Mesendoderm (in vitro differentiated cells): ENCODE measurements at regions not wholly inside any gene's neighbourhood (a gene's known extent, or its start where the extent isn't known, plus 50 kb on each side); places are given as distances from the start of the nearest gene placed in this dataset.
A peak's percentile ranks its signal among the peaks of the same experiment; 100 is the strongest.

Experiments
- DNase-seq: peaks from one replicate; pipeline ENCODE4 v3.0.0; 2013
- H2AK5ac ChIP-seq: 2 replicates; pipeline ENCODE4 v1.6.1; 2013; ENCODE audit warnings: low read length, inconsistent platforms
- H2BK120ac ChIP-seq: 2 replicates; pipeline ENCODE4 v1.6.1; 2013; ENCODE audit warnings: low read depth, mild to moderate bottlenecking, low read length, moderate library complexity, mixed read lengths
- H2BK15ac ChIP-seq: replicated peaks from 2 replicates; pipeline ENCODE4 v1.6.1; 2013; ENCODE audit warnings: low read depth, mild to moderate bottlenecking, moderate library complexity
- H2BK5ac ChIP-seq: 2 replicates; pipeline ENCODE4 v1.6.1; 2013; ENCODE audit warnings: low read length, inconsistent platforms
- H3K18ac ChIP-seq: 2 replicates; pipeline ENCODE4 v1.6.1; 2013; ENCODE audit warnings: mild to moderate bottlenecking, low read length, mixed read lengths
- H3K23ac ChIP-seq: one replicate; pipeline ENCODE4 v1.6.1; 2013; ENCODE audit warnings: low read length
- H3K27ac ChIP-seq: 2 replicates; pipeline ENCODE4 v1.5.1; 2013; ENCODE audit warnings: low read depth, mild to moderate bottlenecking, inconsistent platforms, low read length, moderate library complexity
- H3K27me3 ChIP-seq: 2 replicates; pipeline ENCODE4 v1.6.1; 2013; ENCODE audit warnings: low read length, control low read depth, mild to moderate bottlenecking, inconsistent platforms; ENCODE audit not compliant: insufficient read depth, poor library complexity
- H3K36me3 ChIP-seq: 2 replicates; pipeline ENCODE4 v1.6.1; 2013; ENCODE audit warnings: low read length, inconsistent platforms; ENCODE audit not compliant: control insufficient read depth, insufficient read depth
- H3K4ac ChIP-seq: one replicate; pipeline ENCODE4 v1.6.1; 2013; ENCODE audit warnings: low read depth, mild to moderate bottlenecking, low read length, moderate library complexity
- H3K4me1 ChIP-seq: 2 replicates; pipeline ENCODE4 v1.6.1; 2013; ENCODE audit warnings: low read depth, low read length, inconsistent platforms; ENCODE audit not compliant: control insufficient read depth
- H3K4me2 ChIP-seq: 2 replicates; pipeline ENCODE4 v1.6.1; 2013; ENCODE audit warnings: low read length
- H3K4me3 ChIP-seq: 2 replicates; pipeline ENCODE4 v1.5.1; 2013; ENCODE audit warnings: mild to moderate bottlenecking, low read length
- H3K56ac ChIP-seq: one replicate; pipeline ENCODE4 v1.6.1; 2013; ENCODE audit warnings: low read length
- H3K79me1 ChIP-seq: 2 replicates; pipeline ENCODE4 v1.6.1; 2013; ENCODE audit warnings: low read length, inconsistent platforms
- H3K79me2 ChIP-seq: 2 replicates; pipeline ENCODE4 v1.6.1; 2013; ENCODE audit warnings: mild to moderate bottlenecking, low read length; ENCODE audit not compliant: control insufficient read depth, insufficient read depth
- H3K9ac ChIP-seq: 2 replicates; pipeline ENCODE4 v1.6.1; 2013; ENCODE audit warnings: low read length, inconsistent platforms
- H4K5ac ChIP-seq: one replicate; pipeline ENCODE4 v1.6.1; 2013; ENCODE audit warnings: low read length
- H4K8ac ChIP-seq: one replicate; pipeline ENCODE4 v1.6.1; 2013; ENCODE audit warnings: low read depth, mild to moderate bottlenecking, control low read depth, low read length, moderate library complexity
- WGBS: extraction: QIAGEN DNeasy Blood & Tissue Kit; methylation state at CpG from one replicate; pipeline ENCODE4 v1.1.7; 2013; ENCODE audit warnings: low lambda C conversion rate, missing lambda C conversion rate; ENCODE audit not compliant: insufficient coverage; ENCODE audit errors: extremely low coverage; 5-methylcytosine and 5-hydroxymethylcytosine counted together

DNA sequence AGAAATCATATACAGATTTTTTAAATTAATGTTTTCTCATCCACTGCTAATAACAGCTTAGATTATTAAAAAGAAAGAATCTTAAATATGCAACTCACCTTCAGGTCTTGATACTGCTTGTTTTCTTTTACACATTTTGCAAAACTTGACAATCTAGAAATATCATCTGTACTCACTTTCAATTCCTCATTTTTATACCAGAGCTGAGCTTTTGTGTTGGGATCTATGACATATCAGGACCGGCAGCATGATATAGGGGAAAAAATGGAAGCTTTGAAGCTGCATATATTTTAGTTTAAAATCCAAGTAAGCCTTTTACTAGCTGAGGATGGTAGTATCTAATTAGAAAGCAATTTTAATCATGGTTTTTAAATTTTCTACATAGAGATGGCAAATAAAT, 75.7 kb upstream of the SMARCA2 start:
- DNase-seq: no peak
- H2BK120ac ChIP-seq: no peak overlapping the region
- no peaks in the 10 kb centered on the region for H3K36me3 ChIP-seq
- no peak overlapping the region for H2AK5ac ChIP-seq
- no peaks in the 10 kb centered on the region for H3K4me1 ChIP-seq
- no peak overlapping the region for H2BK15ac ChIP-seq
- H3K23ac ChIP-seq: no peak overlapping the region
- no CpG with 5 or more reads among the region's 1 CpG for WGBS
- no peak overlapping the region for H4K5ac ChIP-seq
- no peak overlapping the region for H3K4ac ChIP-seq
- no peak overlapping the region for H3K18ac ChIP-seq
- no peaks in the 10 kb centered on the region for H3K27me3 ChIP-seq
- H4K8ac ChIP-seq: no peak overlapping the region
- no peak overlapping the region for H3K4me3 ChIP-seq
- no peak overlapping the region for H3K9ac ChIP-seq
- no peaks in the 10 kb centered on the region for H3K79me2 ChIP-seq
- no peaks in the 10 kb centered on the region for H3K79me1 ChIP-seq
- H3K4me2 ChIP-seq: no peak overlapping the region
- H3K27ac ChIP-seq: no peak overlapping the region
- H2BK5ac ChIP-seq: no peak overlapping the region
- no peak overlapping the region for H3K56ac ChIP-seq

DNA sequence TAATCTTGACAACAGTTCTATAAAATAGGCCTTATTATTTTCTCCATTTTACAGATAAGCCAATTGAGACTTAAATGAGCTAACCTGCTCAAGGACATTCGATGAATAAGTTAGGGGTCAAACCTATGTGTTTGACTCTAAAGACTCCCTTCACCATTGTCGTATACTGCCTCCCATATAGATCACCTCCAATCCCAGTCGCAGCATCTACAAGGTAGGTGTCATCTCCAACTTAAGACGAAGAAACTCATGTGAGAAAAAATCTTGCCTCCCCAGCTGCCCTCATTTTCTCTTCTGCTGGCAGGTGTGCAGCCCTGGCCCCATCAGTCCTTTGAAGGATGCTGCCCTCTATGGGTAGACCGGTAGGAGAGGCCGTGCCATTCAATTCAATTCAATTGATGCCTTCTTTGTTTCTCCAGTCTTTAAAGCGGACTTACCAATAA, 75.2 kb upstream of the SMARCA2 start:
- H3K23ac ChIP-seq: no peak overlapping the region
- no peaks in the 10 kb centered on the region for H3K36me3 ChIP-seq
- H3K56ac ChIP-seq: no peak overlapping the region
- no peaks in the 10 kb centered on the region for H3K4me1 ChIP-seq
- no peaks in the 10 kb centered on the region for H3K79me2 ChIP-seq
- H2AK5ac ChIP-seq: no peak overlapping the region
- no peak overlapping the region for H3K18ac ChIP-seq
- no peaks in the 10 kb centered on the region for H3K27me3 ChIP-seq
- H2BK5ac ChIP-seq: no peak overlapping the region
- no peak overlapping the region for H3K9ac ChIP-seq
- no peak overlapping the region for H3K4ac ChIP-seq
- H2BK120ac ChIP-seq: no peak overlapping the region
- no peak overlapping the region for H3K4me3 ChIP-seq
- no CpG with 5 or more reads among the region's 7 CpGs for WGBS
- no peak overlapping the region for H2BK15ac ChIP-seq
- H4K8ac ChIP-seq: no peak overlapping the region
- H4K5ac ChIP-seq: no peak overlapping the region
- no peaks in the 10 kb centered on the region for H3K79me1 ChIP-seq
- no peak overlapping the region for H3K4me2 ChIP-seq
- peak; percentile 67 for DNase-seq
- no peak overlapping the region for H3K27ac ChIP-seq

DNA sequence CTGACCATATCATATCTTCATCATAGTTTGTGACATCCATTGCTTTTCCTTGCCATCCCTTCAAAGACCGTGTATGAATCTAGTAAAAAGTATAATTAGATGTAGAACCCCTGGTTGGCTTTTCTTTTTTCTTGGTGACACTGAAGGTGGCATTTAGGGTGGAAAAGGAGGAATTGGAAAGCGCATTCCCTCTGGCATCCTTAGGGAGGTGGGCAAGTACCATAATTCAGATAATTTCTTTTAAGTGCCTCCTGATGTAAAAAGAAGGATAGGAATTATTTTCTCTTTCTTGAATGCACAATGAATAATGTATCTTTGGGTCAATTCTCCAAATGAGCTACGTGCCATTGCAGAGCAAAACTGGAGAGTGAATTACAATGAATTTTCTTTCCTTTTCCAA, 73.2 kb upstream of the SMARCA2 start:
- Histone ChIP-seq H4K5ac (no peak overlapping the region), H3K36me3 (no peaks in the 10 kb centered on the region), H4K8ac (no peak overlapping the region), H3K4ac (no peak overlapping the region), H3K27ac (no peak overlapping the region), H3K23ac (no peak overlapping the region), H2BK5ac (no peak overlapping the region), H2AK5ac (no peak overlapping the region), H3K9ac (no peak overlapping the region), H3K4me1 (no peaks in the 10 kb centered on the region), H3K79me2 (no peaks in the 10 kb centered on the region), H2BK15ac (no peak overlapping the region), H3K56ac (no peak overlapping the region), H3K18ac (no peak overlapping the region), H3K79me1 (no peaks in the 10 kb centered on the region), H2BK120ac (no peak overlapping the region), H3K4me3 (no peak overlapping the region), H3K27me3 (no peaks in the 10 kb centered on the region), H3K4me2 (no peak overlapping the region)
- WGBS: no CpG with 5 or more reads among the region's 3 CpGs
- peak; percentile 20 for DNase-seq

DNA sequence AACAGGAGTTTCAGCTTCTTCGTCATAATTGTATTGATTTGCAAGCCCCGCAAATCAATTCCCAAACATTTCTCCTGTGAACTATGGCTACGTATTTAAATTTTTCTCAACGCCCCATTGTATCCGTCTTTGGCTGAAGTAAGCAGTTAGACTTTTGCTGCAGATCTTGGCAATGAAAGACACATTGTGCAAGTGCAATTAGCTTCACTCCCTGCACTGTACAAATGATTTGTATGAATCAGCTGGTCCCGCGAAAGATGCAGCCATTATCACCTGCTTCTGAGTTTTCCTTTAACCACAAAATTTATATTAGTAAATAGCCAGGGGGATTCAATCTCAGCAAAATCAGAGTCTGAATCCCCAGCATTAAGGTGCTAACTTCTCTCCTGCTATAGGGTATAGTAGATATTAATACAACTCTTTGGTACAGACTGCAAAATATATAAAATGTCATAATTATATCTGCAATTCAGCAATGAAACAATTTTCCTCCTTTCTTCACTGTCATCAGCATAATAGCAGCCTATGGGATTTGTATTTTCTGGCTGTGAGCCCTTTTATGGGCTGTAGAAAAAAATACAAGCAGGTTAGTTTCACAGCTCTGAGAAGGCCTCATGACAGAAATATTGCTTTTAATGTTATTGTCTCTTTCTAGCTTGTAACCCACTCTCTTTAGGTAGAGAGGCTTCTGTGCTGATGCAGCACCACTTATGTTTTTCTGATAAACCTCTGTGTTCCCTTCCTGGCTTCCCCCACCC, 68.4 kb upstream of the SMARCA2 start:
- Histone ChIP-seq H3K79me1 (no peaks in the 10 kb centered on the region), H3K27me3 (no peaks in the 10 kb centered on the region), H2BK120ac (no peak overlapping the region), H4K8ac (no peak overlapping the region), H3K9ac (no peak overlapping the region), H2AK5ac (no peak overlapping the region), H3K4ac (no peak overlapping the region), H3K36me3 (no peaks in the 10 kb centered on the region), H3K4me3 (no peak overlapping the region), H3K18ac (no peak overlapping the region), H3K27ac (no peak overlapping the region), H3K23ac (no peak overlapping the region), H3K4me2 (no peak overlapping the region), H3K56ac (no peak overlapping the region), H2BK15ac (no peak overlapping the region), H3K4me1 (no peaks in the 10 kb centered on the region), H3K79me2 (no peaks in the 10 kb centered on the region), H2BK5ac (no peak overlapping the region), H4K5ac (no peak overlapping the region)
- DNase-seq: no peak
- WGBS: no CpG with 5 or more reads among the region's 7 CpGs

DNA sequence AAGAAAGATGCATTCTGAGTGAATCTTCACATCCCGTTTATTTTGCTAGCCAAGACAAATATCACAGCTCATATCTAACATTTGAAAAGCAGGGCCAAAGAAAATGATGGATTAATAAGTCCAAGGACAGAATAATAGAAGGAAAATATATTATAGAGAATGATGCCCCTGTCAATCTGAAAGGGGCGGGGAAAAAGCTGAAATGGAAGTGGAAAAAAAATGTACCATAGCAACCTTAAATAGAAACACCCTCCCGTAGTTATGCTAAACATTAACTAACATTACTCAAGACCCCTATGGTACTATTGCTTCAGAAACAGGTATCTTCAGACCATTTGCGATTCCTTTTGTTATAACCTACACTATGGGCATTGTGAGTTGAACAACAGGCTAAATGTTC, 67.7 kb upstream of the SMARCA2 start:
- Histone ChIP-seq H2BK15ac (no peak overlapping the region), H3K56ac (no peak overlapping the region), H3K4ac (no peak overlapping the region), H4K8ac (no peak overlapping the region), H2BK5ac (no peak overlapping the region), H4K5ac (no peak overlapping the region), H3K27ac (no peak overlapping the region), H3K27me3 (no peaks in the 10 kb centered on the region), H3K4me3 (no peak overlapping the region), H2AK5ac (no peak overlapping the region), H3K9ac (no peak overlapping the region), H2BK120ac (no peak overlapping the region), H3K79me2 (no peaks in the 10 kb centered on the region), H3K18ac (no peak overlapping the region), H3K4me1 (no peaks in the 10 kb centered on the region), H3K36me3 (no peaks in the 10 kb centered on the region), H3K4me2 (no peak overlapping the region), H3K79me1 (no peaks in the 10 kb centered on the region), H3K23ac (no peak overlapping the region)
- no peak for DNase-seq
- WGBS: no CpG with 5 or more reads among the region's 4 CpGs

DNA sequence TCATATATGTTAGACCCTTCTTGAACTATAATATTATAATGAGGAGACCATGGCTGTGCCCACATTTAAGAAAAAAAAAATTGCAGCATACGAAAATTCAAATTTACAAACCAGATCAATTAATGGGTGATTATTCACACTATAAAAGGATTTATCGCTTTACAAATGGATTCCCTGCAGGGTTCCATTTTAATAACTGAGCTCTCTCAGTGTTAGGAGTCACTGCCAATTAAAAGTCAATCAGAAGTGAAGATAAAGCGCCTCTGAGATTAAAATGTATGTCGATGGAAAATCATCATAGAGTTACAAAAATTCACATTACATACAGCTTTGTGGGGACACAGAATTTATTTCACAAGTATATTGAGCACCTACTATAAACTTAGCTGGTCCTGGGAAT, 66.6 kb upstream of the SMARCA2 start:
- H4K5ac ChIP-seq: no peak overlapping the region
- no CpG with 5 or more reads among the region's 4 CpGs for WGBS
- H4K8ac ChIP-seq: no peak overlapping the region
- no peaks in the 10 kb centered on the region for H3K79me2 ChIP-seq
- no peaks in the 10 kb centered on the region for H3K79me1 ChIP-seq
- no peak overlapping the region for H3K56ac ChIP-seq
- H2BK5ac ChIP-seq: no peak overlapping the region
- no peak overlapping the region for H3K9ac ChIP-seq
- no peak overlapping the region for H3K27ac ChIP-seq
- H2BK15ac ChIP-seq: no peak overlapping the region
- no peak overlapping the region for H3K23ac ChIP-seq
- no peak overlapping the region for H3K4ac ChIP-seq
- no peak overlapping the region for H3K18ac ChIP-seq
- H2AK5ac ChIP-seq: no peak overlapping the region
- H3K4me3 ChIP-seq: no peak overlapping the region
- DNase-seq: no peak
- no peaks in the 10 kb centered on the region for H3K36me3 ChIP-seq
- no peaks in the 10 kb centered on the region for H3K27me3 ChIP-seq
- no peak overlapping the region for H2BK120ac ChIP-seq
- H3K4me2 ChIP-seq: no peak overlapping the region
- no peaks in the 10 kb centered on the region for H3K4me1 ChIP-seq
